Testis (tissue), 2 donors: ENCODE measurements at regions not wholly inside any gene's neighbourhood (a gene's known extent, or its start where the extent isn't known, plus 50 kb on each side); places are given as distances from the start of the nearest gene placed in this dataset.
"Not testable (repeated sequence)": the region's sequence is repeated elsewhere in the genome, so short reads cannot be mapped to it uniquely, and the experiment has no call there.

Experiments
- DNase-seq: peaks from one replicate; pipeline ENCODE4 v3.0.0-alpha.2; 2019
- H3K27ac ChIP-seq, 2 donors: fragments of 200-600 bp; sonication (generic); one replicate each; pipeline ENCODE4 v1.5.1; 2019
- H3K27me3 ChIP-seq: fragments of 200-600 bp; sonication (generic); one replicate; pipeline ENCODE4 v1.5.1; 2019
- H3K36me3 ChIP-seq: fragments of 200-600 bp; sonication (generic); one replicate; pipeline ENCODE4 v1.5.1; 2017; ENCODE audit warnings: low read depth; ENCODE audit errors: missing control alignments
- H3K4me1 ChIP-seq: fragments of 200-600 bp; sonication (generic); one replicate; pipeline ENCODE4 v1.5.1; 2019
- H3K4me3 ChIP-seq, 2 donors: fragments of 200-600 bp; sonication (generic); one replicate each; pipeline ENCODE4 v1.5.1; 2017 to 2019
- H3K9me3 ChIP-seq: fragments of 200-600 bp; sonication (generic); one replicate; pipeline ENCODE4 v1.5.1; 2017
- POLR2A ChIP-seq: fragments of 450-650 bp; IDR thresholded peaks from one replicate; pipeline ENCODE4 v1.6.1; 2017; ENCODE audit warnings: antibody characterized with exemption, mild to moderate bottlenecking, moderate library complexity
- WGBS, 2 donors: methylation state at CpG; one replicate each; pipeline ENCODE4 v1.1.5; 2018; 5-methylcytosine and 5-hydroxymethylcytosine counted together
- intact Hi-C: fragments of 100-400 bp; cut with DNase I; formaldehyde crosslinking; loops from one replicate; pipeline ENCODE4 v1.15.1; 2023; ENCODE audit warnings: low total_unique reads
- TF ChIP-seq, protein P1 (sequence below), 3 experiments: fragments of 450-650 bp in 2 of 3; fragments of 200-600 bp in 1 of 3; sonication (generic) in 1 of 3; IDR thresholded peaks; one replicate each; pipeline ENCODE4 v1.5.1; 2016 to 2019; ENCODE audit warnings: antibody characterized with exemption in 3 of 3, mild to moderate bottlenecking in 2 of 3, moderate library complexity in 1 of 3

GRCh38 chr2:222760301-222760897 is 88.9 kb downstream of the MOGAT1 start:
- intact Hi-C loops, result no loop called here
- DNase-seq, result no peak
- Histone ChIP-seq H3K27me3 (no peaks in the 10 kb centered on the region), H3K4me3 (no peak overlapping the region), H3K27ac (no peak overlapping the region), H3K9me3 (no peaks in the 10 kb centered on the region), H3K36me3 (no peaks in the 10 kb centered on the region), H3K4me1 (no peaks in the 10 kb centered on the region)
- TF ChIP-seq POLR2A, result no peak
- WGBS, 2 donors, result 85 to 92% methylated on average over 7 of the region's 7 CpGs

- H3K27ac ChIP-seq, result no peak overlapping the region
- WGBS, 2 donors, result 84 to 94% methylated on average over 3 of the region's 3 CpGs
- DNase-seq, result no peak
- H3K36me3 ChIP-seq, result no peaks in the 10 kb centered on the region
- TF ChIP-seq, protein P1, sequence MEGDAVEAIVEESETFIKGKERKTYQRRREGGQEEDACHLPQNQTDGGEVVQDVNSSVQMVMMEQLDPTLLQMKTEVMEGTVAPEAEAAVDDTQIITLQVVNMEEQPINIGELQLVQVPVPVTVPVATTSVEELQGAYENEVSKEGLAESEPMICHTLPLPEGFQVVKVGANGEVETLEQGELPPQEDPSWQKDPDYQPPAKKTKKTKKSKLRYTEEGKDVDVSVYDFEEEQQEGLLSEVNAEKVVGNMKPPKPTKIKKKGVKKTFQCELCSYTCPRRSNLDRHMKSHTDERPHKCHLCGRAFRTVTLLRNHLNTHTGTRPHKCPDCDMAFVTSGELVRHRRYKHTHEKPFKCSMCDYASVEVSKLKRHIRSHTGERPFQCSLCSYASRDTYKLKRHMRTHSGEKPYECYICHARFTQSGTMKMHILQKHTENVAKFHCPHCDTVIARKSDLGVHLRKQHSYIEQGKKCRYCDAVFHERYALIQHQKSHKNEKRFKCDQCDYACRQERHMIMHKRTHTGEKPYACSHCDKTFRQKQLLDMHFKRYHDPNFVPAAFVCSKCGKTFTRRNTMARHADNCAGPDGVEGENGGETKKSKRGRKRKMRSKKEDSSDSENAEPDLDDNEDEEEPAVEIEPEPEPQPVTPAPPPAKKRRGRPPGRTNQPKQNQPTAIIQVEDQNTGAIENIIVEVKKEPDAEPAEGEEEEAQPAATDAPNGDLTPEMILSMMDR (IDR thresholded peaks at IDR 0.05), result no peak
- no peak for TF ChIP-seq POLR2A
- no peaks in the 10 kb centered on the region for H3K9me3 ChIP-seq
- intact Hi-C loops, result no loop called here
- H3K4me3 ChIP-seq, result no peak overlapping the region
- no peaks in the 10 kb centered on the region for H3K4me1 ChIP-seq
- H3K27me3 ChIP-seq, result no peaks in the 10 kb centered on the region
These were observed 90.4 kb downstream of the MOGAT1 start for GRCh38 chr2:222761888-222762287.

DNA sequence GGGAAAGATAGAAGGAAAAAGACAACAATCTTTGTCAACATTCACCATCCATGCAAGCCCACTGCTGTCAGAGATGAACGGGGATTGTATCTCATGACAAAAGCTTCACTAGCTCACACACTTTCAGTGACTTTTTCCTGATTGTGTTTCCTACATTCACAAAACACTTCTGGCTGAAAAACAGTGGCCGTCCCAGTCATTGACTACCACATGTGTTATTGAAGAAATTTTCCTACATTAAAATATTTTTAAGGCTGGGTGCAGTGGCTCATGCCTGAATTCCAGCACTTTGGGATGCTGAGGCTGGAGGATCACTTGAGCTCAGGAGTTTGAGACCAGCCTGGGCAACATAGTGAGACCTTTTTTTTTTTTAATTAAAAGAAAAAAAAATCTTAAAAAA is 90.9 kb downstream of the MOGAT1 start:
- intact Hi-C loops, result no loop called here
- 72% methylated on average over 2 of the region's 2 CpGs for WGBS, 2 donors
- Histone ChIP-seq H3K4me3 (no peak overlapping the region), H3K4me1 (no peaks in the 10 kb centered on the region), H3K9me3 (no peaks in the 10 kb centered on the region), H3K27me3 (no peaks in the 10 kb centered on the region), H3K27ac (no peak overlapping the region), H3K36me3 (no peaks in the 10 kb centered on the region)
- no peak for TF ChIP-seq POLR2A
- TF ChIP-seq, protein P1 (IDR thresholded peaks at IDR 0.05), result no peak
- no peak for DNase-seq

GRCh38 chr2:222765883-222766282 is 94.4 kb downstream of the MOGAT1 start:
- H3K27me3 ChIP-seq, DNase-seq, H3K27ac ChIP-seq, H3K4me3 ChIP-seq, H3K4me1 ChIP-seq, H3K9me3 ChIP-seq, intact Hi-C loops, H3K36me3 ChIP-seq: not testable (repeated sequence)
- 71 to 88% methylated on average over 5 of the region's 5 CpGs for WGBS, 2 donors

DNA sequence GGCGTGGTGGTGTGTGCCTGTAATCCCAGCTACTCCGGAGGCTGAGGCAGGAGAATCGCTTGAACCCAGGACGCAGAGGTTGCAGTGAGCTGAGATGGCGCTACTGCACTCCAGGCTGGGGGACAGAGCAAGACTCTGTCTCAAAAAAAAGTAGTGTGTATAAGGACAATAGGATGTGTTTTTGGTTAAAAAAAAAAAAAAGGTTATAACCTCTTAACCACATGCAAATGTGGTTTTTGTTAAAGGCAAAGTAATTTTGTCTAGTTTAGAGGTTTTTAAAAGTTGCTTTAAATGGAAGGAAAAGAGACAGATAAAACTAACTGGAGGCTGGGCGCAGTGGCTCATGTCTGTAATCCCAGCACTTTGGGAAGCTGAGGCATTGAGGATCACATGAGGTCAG is 92.8 kb upstream of the ACSL3 start:
- H3K27me3 ChIP-seq, H3K4me3 ChIP-seq, H3K36me3 ChIP-seq, H3K27ac ChIP-seq, H3K9me3 ChIP-seq, H3K4me1 ChIP-seq, DNase-seq, intact Hi-C loops: not testable (repeated sequence)
- 88 to 94% methylated on average over 6 of the region's 6 CpGs for WGBS, 2 donors

DNA sequence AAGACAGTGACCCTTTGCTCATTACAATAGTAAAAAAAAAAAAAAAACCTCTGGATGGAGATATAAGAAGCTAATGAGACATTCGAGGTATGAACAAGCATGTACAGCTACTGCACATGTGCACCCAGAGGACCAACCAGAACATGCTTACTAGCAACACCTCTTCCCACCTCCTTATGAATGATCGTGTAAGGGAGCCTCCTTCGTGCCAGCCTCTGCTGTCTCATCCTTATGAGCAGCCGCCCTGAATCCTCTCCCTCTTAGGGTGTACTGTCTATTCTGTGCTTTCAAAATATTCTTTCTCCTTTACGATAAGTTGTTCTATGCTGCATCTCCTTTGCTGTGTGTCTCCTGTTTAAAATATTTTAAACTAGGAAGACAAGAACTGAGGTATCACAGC is 91.4 kb upstream of the ACSL3 start:
- intact Hi-C loops, result no loop called here
- H3K27ac ChIP-seq, result no peak overlapping the region
- no peaks in the 10 kb centered on the region for H3K4me1 ChIP-seq
- no peaks in the 10 kb centered on the region for H3K9me3 ChIP-seq
- no peaks in the 10 kb centered on the region for H3K36me3 ChIP-seq
- 59 to 65% methylated on average over 5 of the region's 5 CpGs for WGBS, 2 donors
- TF ChIP-seq, protein P1 (IDR thresholded peaks at IDR 0.05), result no peak
- TF ChIP-seq POLR2A, result no peak
- H3K4me3 ChIP-seq, result no peak overlapping the region
- no peaks in the 10 kb centered on the region for H3K27me3 ChIP-seq
- DNase-seq, result no peak
